Naive thymus-derived CD8-positive, alpha-beta T cell (primary cell): ENCODE measurements at regions not wholly inside any gene's neighbourhood (a gene's known extent, or its start where the extent isn't known, plus 50 kb on each side); places are given as distances from the start of the nearest gene placed in this dataset.

ENCODE experiments used
- ATAC-seq, 2 donors: fragments of 150-1000 bp; cut with Tn5 transposase in 1 of 2; sonication (Bioruptor Pico), chemical (Tn5 transposase) in 1 of 2; 1 replicate in 1 of 2; 2 replicates in 1 of 2; pipeline ENCODE4 v1.10.0; 2021; ENCODE audit warnings: mild to moderate bottlenecking in 2 of 2, moderate library complexity in 2 of 2
- POLR2A ChIA-PET: fragments of 350-600 bp; sonication (Branson Sonifier 250); formaldehyde crosslinking; loops from one replicate; lab custom pipeline; 2021; ENCODE audit warnings: antibody characterized with exemption; lab: Charles Lee
- DNase-seq, 10 donors: peaks; one replicate each; pipeline versions ENCODE4 v3.0.0 to v3.0.0-alpha.2; 2020 to 2022
- H3K27ac Mint-ChIP-seq, 10 donors: one replicate each; pipeline ENCODE4 v1.8.0; 2020 to 2022; ENCODE audit warnings: mild to moderate bottlenecking in 10 of 10, mixed read lengths in 10 of 10, moderate library complexity in 4 of 10, inconsistent platforms in 1 of 10
- H3K27me3 Mint-ChIP-seq, 5 donors: one replicate each; pipeline ENCODE4 v1.8.0; 2021 to 2022; ENCODE audit warnings: mixed read lengths in 5 of 5
- H3K36me3 Mint-ChIP-seq, 3 donors: one replicate each; pipeline ENCODE4 v1.8.0; 2020 to 2022; ENCODE audit warnings: mixed read lengths in 3 of 3, mild to moderate bottlenecking in 2 of 3, inconsistent platforms in 1 of 3
- H3K4me1 Mint-ChIP-seq, 4 donors: one replicate each; pipeline ENCODE4 v1.8.0; 2021 to 2022; ENCODE audit warnings: mixed read lengths in 4 of 4
- H3K4me3 Mint-ChIP-seq, 10 donors: one replicate each; pipeline ENCODE4 v1.8.0; 2020 to 2022; ENCODE audit warnings: mild to moderate bottlenecking in 10 of 10, mixed read lengths in 10 of 10, moderate library complexity in 6 of 10, inconsistent platforms in 1 of 10
- H3K9me3 Mint-ChIP-seq, 9 donors: one replicate each; pipeline ENCODE4 v1.8.0; 2020 to 2022; ENCODE audit warnings: mixed read lengths in 9 of 9, mild to moderate bottlenecking in 3 of 9, inconsistent platforms in 1 of 9, moderate library complexity in 1 of 9

- Mint-ChIP-seq H3K36me3 (no peaks in the 10 kb centered on the region), H3K27me3 (peaks cover 0 to 2% (median 0%) of the 10 kb centered on the region in 5 donors), H3K27ac (no peak overlapping the region), H3K4me3 (no peak overlapping the region), H3K9me3 (peaks cover 5 to 28% (median 14%) of the 10 kb centered on the region in 9 donors), H3K4me1 (no peaks in the 10 kb centered on the region)
- ATAC-seq (no peak), DNase-seq (no peak)
- POLR2A ChIA-PET, result no interaction called here
These were observed 245.4 kb downstream of the BMP4 start for GRCh38 chr14:53711205-53711604.

GRCh38 chr14:53710615-53711014, 246.0 kb downstream of the BMP4 start:
- POLR2A ChIA-PET, result no interaction called here
- Mint-ChIP-seq H3K36me3 (no peaks in the 10 kb centered on the region), H3K27ac (no peak overlapping the region), H3K4me3 (no peak overlapping the region), H3K4me1 (no peaks in the 10 kb centered on the region), H3K27me3 (peaks cover 0 to 2% (median 0%) of the 10 kb centered on the region in 5 donors), H3K9me3 (peaks cover 5 to 30% (median 14%) of the 10 kb centered on the region in 9 donors)
- no peak for DNase-seq
- no peak for ATAC-seq

- Mint-ChIP-seq H3K27ac (no peak overlapping the region), H3K9me3 (peaks cover 5 to 30% (median 13%) of the 10 kb centered on the region in 9 donors), H3K27me3 (peaks cover 0 to 2% (median 0%) of the 10 kb centered on the region in 5 donors), H3K36me3 (no peaks in the 10 kb centered on the region), H3K4me3 (no peak overlapping the region), H3K4me1 (no peaks in the 10 kb centered on the region)
- DNase-seq, result no peak
- POLR2A ChIA-PET, result no interaction called here
- ATAC-seq, result no peak
These were observed 247.2 kb downstream of the BMP4 start for GRCh38 chr14:53709381-53709780.

GRCh38 chr14:53703457-53703856, 253.2 kb downstream of the BMP4 start:
- ATAC-seq (no peak), DNase-seq (no peak)
- POLR2A ChIA-PET, result no interaction called here
- no peak overlapping the region for H3K4me3 Mint-ChIP-seq
- no peak overlapping the region for H3K27ac Mint-ChIP-seq
- H3K4me1 Mint-ChIP-seq, result no peaks in the 10 kb centered on the region
- peaks cover 0 to 3% (median 0%) of the 10 kb centered on the region in 3 donors for H3K36me3 Mint-ChIP-seq
- H3K27me3 Mint-ChIP-seq, result peaks cover 0 to 2% (median 0%) of the 10 kb centered on the region in 5 donors
- peaks cover 0 to 15% (median 10%) of the 10 kb centered on the region in 9 donors for H3K9me3 Mint-ChIP-seq

GRCh38 chr14:53701108-53701875, 255.3 kb downstream of the BMP4 start:
- no peak overlapping the region for H3K4me3 Mint-ChIP-seq
- no peak for DNase-seq
- POLR2A ChIA-PET, result no interaction called here
- H3K9me3 Mint-ChIP-seq, result peaks cover 0 to 14% (median 6%) of the 10 kb centered on the region in 9 donors
- H3K27me3 Mint-ChIP-seq, result no peaks in the 10 kb centered on the region
- ATAC-seq, result no peak
- peaks cover 0 to 3% (median 0%) of the 10 kb centered on the region in 3 donors for H3K36me3 Mint-ChIP-seq
- no peaks in the 10 kb centered on the region for H3K4me1 Mint-ChIP-seq
- H3K27ac Mint-ChIP-seq, result no peak overlapping the region

- Mint-ChIP-seq H3K4me3 (no peak overlapping the region), H3K27ac (no peak overlapping the region), H3K36me3 (peaks cover 0 to 3% (median 0%) of the 10 kb centered on the region in 3 donors), H3K4me1 (no peaks in the 10 kb centered on the region), H3K9me3 (peaks cover 0 to 29% (median 10%) of the 10 kb centered on the region in 9 donors), H3K27me3 (no peaks in the 10 kb centered on the region)
- no peak for ATAC-seq
- no peak for DNase-seq
- POLR2A ChIA-PET, result no interaction called here
These were observed 260.2 kb downstream of the BMP4 start for GRCh38 chr14:53696217-53696965.

- H3K9me3 Mint-ChIP-seq, result peaks cover 0 to 29% (median 10%) of the 10 kb centered on the region in 9 donors
- DNase-seq (no peak), ATAC-seq (no peak)
- no peaks in the 10 kb centered on the region for H3K4me1 Mint-ChIP-seq
- no peak overlapping the region for H3K27ac Mint-ChIP-seq
- no peaks in the 10 kb centered on the region for H3K27me3 Mint-ChIP-seq
- H3K4me3 Mint-ChIP-seq, result no peak overlapping the region
- peaks cover 0 to 3% (median 0%) of the 10 kb centered on the region in 3 donors for H3K36me3 Mint-ChIP-seq
- POLR2A ChIA-PET, result no interaction called here
These were observed 260.9 kb downstream of the BMP4 start for GRCh38 chr14:53695692-53696214.

- Mint-ChIP-seq H3K4me3 (no peak overlapping the region), H3K27ac (no peak overlapping the region), H3K27me3 (peaks cover 0 to 2% (median 0%) of the 10 kb centered on the region in 5 donors), H3K36me3 (no peaks in the 10 kb centered on the region), H3K4me1 (no peaks in the 10 kb centered on the region), H3K9me3 (peaks cover 0 to 28% (median 8%) of the 10 kb centered on the region in 9 donors)
- DNase-seq (no peak), ATAC-seq (no peak)
- POLR2A ChIA-PET, result no interaction called here
These were observed 263.7 kb downstream of the BMP4 start for GRCh38 chr14:53692885-53693284.

GRCh38 chr14:53692451-53692850, 264.2 kb downstream of the BMP4 start:
- no peak overlapping the region for H3K27ac Mint-ChIP-seq
- POLR2A ChIA-PET, result no interaction called here
- H3K36me3 Mint-ChIP-seq, result no peaks in the 10 kb centered on the region
- H3K4me3 Mint-ChIP-seq, result no peak overlapping the region
- ATAC-seq (no peak), DNase-seq (no peak)
- H3K9me3 Mint-ChIP-seq, result peaks cover 0 to 24% (median 4%) of the 10 kb centered on the region in 9 donors
- peaks cover 0 to 2% (median 0%) of the 10 kb centered on the region in 5 donors for H3K27me3 Mint-ChIP-seq
- no peaks in the 10 kb centered on the region for H3K4me1 Mint-ChIP-seq

GRCh38 chr14:53683229-53683628, 273.4 kb downstream of the BMP4 start:
- Mint-ChIP-seq H3K27ac (peak overlapping the region in 1 of 10 donors; percentile 81), H3K4me1 (no peaks in the 10 kb centered on the region), H3K36me3 (no peaks in the 10 kb centered on the region), H3K4me3 (no peak overlapping the region), H3K27me3 (peaks cover 0 to 3% (median 0%) of the 10 kb centered on the region in 5 donors), H3K9me3 (peaks cover 2 to 19% (median 11%) of the 10 kb centered on the region in 9 donors)
- no peak for ATAC-seq
- POLR2A ChIA-PET, result no interaction called here
- DNase-seq, result no peak

- Mint-ChIP-seq H3K4me3 (no peak overlapping the region), H3K36me3 (peaks cover 0 to 4% (median 0%) of the 10 kb centered on the region in 3 donors), H3K27ac (no peak overlapping the region), H3K27me3 (no peaks in the 10 kb centered on the region), H3K4me1 (no peaks in the 10 kb centered on the region), H3K9me3 (peaks cover 7 to 31% (median 12%) of the 10 kb centered on the region in 9 donors)
- POLR2A ChIA-PET, result no interaction called here
- ATAC-seq, result no peak
- DNase-seq, result no peak
These were observed 284.1 kb downstream of the BMP4 start for GRCh38 chr14:53672526-53672925.

- Mint-ChIP-seq H3K4me3 (no peak overlapping the region), H3K4me1 (no peaks in the 10 kb centered on the region), H3K36me3 (no peaks in the 10 kb centered on the region), H3K27ac (no peak overlapping the region), H3K27me3 (peaks cover 0 to 7% (median 0%) of the 10 kb centered on the region in 5 donors), H3K9me3 (peaks cover 0 to 32% (median 9%) of the 10 kb centered on the region in 9 donors)
- DNase-seq, result no peak
- POLR2A ChIA-PET, result no interaction called here
- ATAC-seq, result no peak
These were observed 285.9 kb downstream of the BMP4 start for GRCh38 chr14:53670701-53671100.

GRCh38 chr14:53668897-53669296, 287.7 kb downstream of the BMP4 start:
- Mint-ChIP-seq H3K9me3 (peaks cover 0 to 23% (median 5%) of the 10 kb centered on the region in 9 donors), H3K27ac (no peak overlapping the region), H3K4me1 (no peaks in the 10 kb centered on the region), H3K36me3 (no peaks in the 10 kb centered on the region), H3K4me3 (no peak overlapping the region), H3K27me3 (peaks cover 0 to 7% (median 0%) of the 10 kb centered on the region in 5 donors)
- ATAC-seq, result no peak
- no peak for DNase-seq
- POLR2A ChIA-PET, result no interaction called here
